Heart left ventricle (tissue), 16 donors: ENCODE measurements at regions not wholly inside any gene's neighbourhood (a gene's known extent, or its start where the extent isn't known, plus 50 kb on each side); places are given as distances from the start of the nearest gene placed in this dataset.

Experiments used
- ATAC-seq, 4 donors: fragments of 200-7000 bp; cut with Tn5 transposase; one replicate each; pipeline ENCODE4 v1.9.1; 2020 to 2022; ENCODE audit warnings: moderate library complexity in 4 of 4, mild to moderate bottlenecking in 3 of 4, moderate number of reproducible peaks in 1 of 4
- DNase-seq, 5 donors: peaks; one replicate each; pipeline ENCODE4 v3.0.0-alpha.2; 2020
- H3K27ac ChIP-seq, 12 donors: fragments of 200-600 bp; sonication (generic) in 4 of 12; one replicate each; pipeline versions ENCODE4 v1.5.0 to v1.8.0; 2016 to 2022; ENCODE audit warnings: mild to moderate bottlenecking in 2 of 12
- H3K27me3 ChIP-seq, 9 donors: fragments of 200-600 bp; sonication (generic) in 2 of 9; one replicate each; pipeline versions ENCODE4 v1.5.1 to v1.8.0; 2016 to 2022; ENCODE audit warnings: mild to moderate bottlenecking in 3 of 9
- H3K36me3 ChIP-seq, 9 donors: fragments of 200-600 bp; sonication (generic) in 2 of 9; one replicate each; pipeline versions ENCODE4 v1.5.0 to v1.8.0; 2018 to 2022; ENCODE audit warnings: mild to moderate bottlenecking in 2 of 9
- H3K4me1 ChIP-seq, 12 donors: fragments of 200-600 bp; sonication (generic) in 4 of 12; one replicate each; pipeline versions ENCODE4 v1.5.0 to v1.8.0; 2016 to 2022; ENCODE audit warnings: mild to moderate bottlenecking in 3 of 12
- H3K4me3 ChIP-seq, 12 donors: fragments of 200-600 bp; sonication (generic) in 4 of 12; one replicate each; pipeline versions ENCODE4 v1.5.0 to v1.8.0; 2017 to 2022; ENCODE audit warnings: mild to moderate bottlenecking in 9 of 12, moderate library complexity in 4 of 12
- H3K9me3 ChIP-seq, 12 donors: fragments of 200-600 bp; sonication (generic) in 4 of 12; one replicate each; pipeline versions ENCODE4 v1.5.0 to v1.8.0; 2016 to 2022; ENCODE audit warnings: mild to moderate bottlenecking in 1 of 12
- CTCF ChIP-seq, 12 donors: fragments of 200-600 bp; sonication (generic) in 4 of 12; IDR thresholded peaks; one replicate each; pipeline versions ENCODE4 v1.5.0 to v1.8.0; 2018 to 2022; ENCODE audit warnings: antibody characterized with exemption in 12 of 12, mild to moderate bottlenecking in 5 of 12
- POLR2A ChIP-seq, 2 donors: fragments of 450-650 bp; IDR thresholded peaks; one replicate each; pipeline ENCODE4 v1.6.1; 2017; ENCODE audit warnings: antibody characterized with exemption in 2 of 2, mild to moderate bottlenecking in 2 of 2, moderate library complexity in 2 of 2
- WGBS, 4 donors: extraction: QIAGEN DNeasy Blood & Tissue Kit in 2 of 4; methylation state at CpG; one replicate each; pipeline versions ENCODE4 v1.1.5 to v1.1.7; 2013 to 2018; 5-methylcytosine and 5-hydroxymethylcytosine counted together
- intact Hi-C, 10 donors: fragments of 100-400 bp; cut with DNase I; formaldehyde crosslinking; loops; one replicate each; pipeline versions ENCODE4 v1.11.1 to v1.14.2; 2022
- donor health status: ischemic (EF 13 %, LVEDD 7.1; RV severe dilation, severe dysfunction).
- donor health status: healthy with polysubstance abuse.
- donor health status: DM: no; HTN: yes; CAD: no.
- donor health status: DM: no; HTN: no; CAD: no.
- donor health status: ischemic (EF 25% LVEDD 6.9; RV normal size, moderate dysfunction).
- donor health status: ischemic (EF 25% LVEDD 5.7; RV mildly dilated, moderate dysfunction).
- donor health status: healthy.
- donor health status: DM: yes; HTN: yes; CAD: no.
- donor health status: ischemic (EF 35%, LVEDD 5.7; RV mildly dilated, moderate dysfunction).
- donor health status: nonischemic (EF 11% LVEDD 7.7; RV severe dilation, severe dysfunction).
- donor health status: DM: yes; HTN: yes; CAD: no.
- donor health status: PGD.
- donor health status: ischemic (EF 29% LVEDD 5.4; RV normal size, mild dysfunction).
- donor health status: nonischemic (EF 23%, LVEDD 6.1; RV moderate dilation, normal function).

GRCh38 chr5:110050640-110051345 is 361.1 kb downstream of the MAN2A1 start:
- H3K4me3 ChIP-seq: no peak overlapping the region
- ATAC-seq (no peak), DNase-seq (no peak)
- H3K9me3 ChIP-seq: no peaks in the 10 kb centered on the region
- H3K36me3 ChIP-seq: no peaks in the 10 kb centered on the region
- intact Hi-C loops: no loop called here
- H3K27me3 ChIP-seq: peaks cover 0 to 7% (median 0%) of the 10 kb centered on the region in 9 donors
- 93 to 97% (median 94%) methylated on average over 5 of the region's 5 CpGs for WGBS, 4 donors
- peaks cover 0 to 16% (median 0%) of the 10 kb centered on the region in 12 donors for H3K4me1 ChIP-seq
- TF ChIP-seq POLR2A (IDR thresholded peaks at IDR 0.05): no peak
- TF ChIP-seq CTCF (IDR thresholded peaks at IDR 0.05): no peak
- no peak overlapping the region for H3K27ac ChIP-seq

- intact Hi-C loops: no loop called here
- 96 to 97% (median 96%) methylated on average over 1 of the region's 1 CpG for WGBS, 4 donors
These were observed 363.5 kb downstream of the MAN2A1 start for GRCh38 chr5:110053205-110053604.

GRCh38 chr5:110053824-110054223 is 364.1 kb downstream of the MAN2A1 start:
- peaks cover 0 to 4% (median 0%) of the 10 kb centered on the region in 9 donors for H3K27me3 ChIP-seq
- H3K27ac ChIP-seq: peak overlapping the region in 1 of 12 donors; percentile 18
- H3K4me3 ChIP-seq: no peak overlapping the region
- peaks cover 0 to 16% (median 0%) of the 10 kb centered on the region in 12 donors for H3K4me1 ChIP-seq
- ATAC-seq (no peak), DNase-seq (no peak)
- intact Hi-C loops: no loop called here
- TF ChIP-seq CTCF (IDR thresholded peaks at IDR 0.05) (no peak), POLR2A (IDR thresholded peaks at IDR 0.05) (no peak)
- H3K9me3 ChIP-seq: no peaks in the 10 kb centered on the region
- no peaks in the 10 kb centered on the region for H3K36me3 ChIP-seq

More at GRCh38 chr5:110053205-110053604, 363.5 kb downstream of the MAN2A1 start:
- ATAC-seq (no peak), DNase-seq (no peak)
- no peaks in the 10 kb centered on the region for H3K36me3 ChIP-seq
- H3K4me3 ChIP-seq: no peak overlapping the region
- peaks cover 0 to 4% (median 0%) of the 10 kb centered on the region in 9 donors for H3K27me3 ChIP-seq
- H3K9me3 ChIP-seq: no peaks in the 10 kb centered on the region
- H3K27ac ChIP-seq: peak overlapping the region in 1 of 12 donors; percentile 18
- TF ChIP-seq POLR2A (IDR thresholded peaks at IDR 0.05) (no peak), CTCF (IDR thresholded peaks at IDR 0.05) (no peak)
- peaks cover 0 to 16% (median 0%) of the 10 kb centered on the region in 12 donors for H3K4me1 ChIP-seq

GRCh38 chr5:110054240-110054639 is 364.5 kb downstream of the MAN2A1 start:
- intact Hi-C loops: no loop called here
- DNase-seq: peak in 3 of 5 donors; percentile 19 to 44 (median 35)
- 46 to 58% (median 56%) methylated on average over 2 of the region's 2 CpGs for WGBS, 4 donors

More at GRCh38 chr5:110054240-110054639, 364.5 kb downstream of the MAN2A1 start:
- Histone ChIP-seq H3K36me3 (no peaks in the 10 kb centered on the region), H3K27me3 (peaks cover 0 to 4% (median 0%) of the 10 kb centered on the region in 9 donors), H3K27ac (peak overlapping the region in 1 of 12 donors; percentile 18), H3K4me3 (no peak overlapping the region), H3K4me1 (peaks cover 0 to 16% (median 0%) of the 10 kb centered on the region in 12 donors), H3K9me3 (no peaks in the 10 kb centered on the region)
- ATAC-seq: no peak
- TF ChIP-seq POLR2A (IDR thresholded peaks at IDR 0.05) (no peak), CTCF (IDR thresholded peaks at IDR 0.05) (peak in 2 of 12 donors; percentile 13 to 25)
